Neural cell (in vitro differentiated cells): ENCODE measurements at regions not wholly inside any gene's neighbourhood (a gene's known extent, or its start where the extent isn't known, plus 50 kb on each side); places are given as distances from the start of the nearest gene placed in this dataset.

Source experiments
- H2AFZ ChIP-seq: fragments of 200-600, 300-800 bp; sonication (generic), shearing (Covaris generic); 2 replicates; pipeline ENCODE4 v1.6.0; 2014; ENCODE audit warnings: low read depth, mild to moderate bottlenecking, antibody characterized with exemption, low read length, moderate library complexity
- H3F3A ChIP-seq: fragments of 200-600 bp; shearing (Covaris generic); 2 replicates; pipeline ENCODE4 v1.6.1; 2016; ENCODE audit warnings: mild to moderate bottlenecking, moderate library complexity, mixed read lengths, antibody characterized with exemption, low read length; ENCODE audit not compliant: insufficient read depth, poor library complexity, severe bottlenecking
- H3K27ac ChIP-seq: fragments of 200-600, 300-800 bp; sonication (generic), shearing (Covaris generic); 2 replicates; pipeline ENCODE4 v1.5.1; 2014; ENCODE audit warnings: mild to moderate bottlenecking, low read length, moderate library complexity
- H3K27me3 ChIP-seq: fragments of 300-800, 200-600 bp; sonication (generic), shearing (Covaris generic); 2 replicates; pipeline ENCODE4 v1.6.0; 2014; ENCODE audit warnings: mild to moderate bottlenecking, low read depth, low read length, moderate library complexity; ENCODE audit not compliant: insufficient read depth
- H3K36me3 ChIP-seq: fragments of 300-800, 200-600 bp; sonication (generic), shearing (Covaris generic); 2 replicates; pipeline ENCODE4 v1.5.1; 2014; ENCODE audit warnings: mild to moderate bottlenecking, antibody characterized with exemption, low read length, moderate library complexity; ENCODE audit not compliant: insufficient read depth
- H3K4me2 ChIP-seq: fragments of 300-800, 200-600 bp; sonication (generic), shearing (Covaris generic); 2 replicates; pipeline ENCODE4 v1.6.0; 2014; ENCODE audit warnings: mild to moderate bottlenecking, low read length
- H3K4me3 ChIP-seq: fragments of 300-800, 200-600 bp; sonication (generic), shearing (Covaris generic); 2 replicates; pipeline ENCODE4 v1.5.1; 2014; ENCODE audit warnings: mild to moderate bottlenecking, low read length, moderate library complexity
- H3K79me2 ChIP-seq: fragments of 200-600 bp; shearing (Covaris generic); replicated peaks from 2 replicates; pipeline ENCODE4 v1.6.0; 2014; ENCODE audit warnings: mild to moderate bottlenecking, low read length, moderate library complexity; ENCODE audit not compliant: insufficient read depth
- H3K9ac ChIP-seq: fragments of 300-800, 200-600 bp; sonication (generic), shearing (Covaris generic); 2 replicates; pipeline ENCODE4 v1.6.1; 2016; ENCODE audit warnings: mild to moderate bottlenecking, low read length, mixed read lengths
- H3K9me2 ChIP-seq: fragments of 200-600 bp; shearing (Covaris generic); 2 replicates; pipeline ENCODE4 v1.6.1; 2016; ENCODE audit warnings: mild to moderate bottlenecking, low read length, mixed read lengths; ENCODE audit not compliant: insufficient read depth
- H3K9me3 ChIP-seq: fragments of 200-600, 300-800 bp; sonication (generic), shearing (Covaris generic); 2 replicates; pipeline ENCODE4 v1.6.1; 2016; ENCODE audit warnings: mild to moderate bottlenecking, mixed run types, low read length, moderate library complexity, mixed read lengths
- H4K20me1 ChIP-seq: fragments of 200-600 bp; shearing (Covaris generic); 2 replicates; pipeline ENCODE4 v1.6.1; 2016; ENCODE audit warnings: mild to moderate bottlenecking, mixed run types; ENCODE audit not compliant: insufficient read depth
- CTCF ChIP-seq: fragments of 450-650 bp; IDR thresholded peaks from 2 replicates; pipeline ENCODE4 v1.5.1; 2014; ENCODE audit warnings: antibody characterized with exemption, mild to moderate bottlenecking, moderate library complexity; ENCODE audit not compliant: poor library complexity, severe bottlenecking
- EP300 ChIP-seq: fragments of 450-650 bp; conservative IDR thresholded peaks from 2 replicates; pipeline ENCODE4 v1.6.1; 2014; ENCODE audit warnings: antibody characterized with exemption, mild to moderate bottlenecking, moderate library complexity; ENCODE audit not compliant: poor library complexity, severe bottlenecking
- EZH2 ChIP-seq: fragments of 200-600, 300-800 bp; shearing (Covaris generic), sonication (generic); IDR thresholded peaks from 2 replicates; pipeline ENCODE4 v1.6.1; 2014; ENCODE audit warnings: antibody characterized with exemption, low read length, borderline replicate concordance, mild to moderate bottlenecking; ENCODE audit not compliant: insufficient read depth, poor library complexity, severe bottlenecking
- MXI1 ChIP-seq: fragments of 450-650 bp; conservative IDR thresholded peaks from 2 replicates; pipeline ENCODE4 v1.6.1; 2014; ENCODE audit warnings: antibody characterized with exemption, mild to moderate bottlenecking; ENCODE audit not compliant: poor library complexity, severe bottlenecking
- POLR2AphosphoS5 ChIP-seq: IDR thresholded peaks from 2 replicates; pipeline ENCODE4 v1.6.1; 2012
- RAD21 ChIP-seq: fragments of 450-650 bp; conservative IDR thresholded peaks from 2 replicates; pipeline ENCODE4 v1.6.1; 2014; ENCODE audit warnings: antibody characterized with exemption, mild to moderate bottlenecking, moderate library complexity
- REST ChIP-seq: IDR thresholded peaks from 2 replicates; pipeline ENCODE4 v1.6.1; 2012; ENCODE audit warnings: borderline replicate concordance
- SMC3 ChIP-seq: fragments of 450-650 bp; conservative IDR thresholded peaks from 2 replicates; pipeline ENCODE4 v1.6.1; 2014; ENCODE audit warnings: antibody characterized with exemption, mild to moderate bottlenecking, moderate library complexity; ENCODE audit not compliant: poor library complexity
- TAF1 ChIP-seq: IDR thresholded peaks from 2 replicates; pipeline ENCODE4 v1.6.1; 2012; ENCODE audit warnings: low read depth

- Histone ChIP-seq H3K27me3 (no peaks in the 10 kb centered on the region), H3K4me3 (no peak overlapping the region), H3K9me2 (no peaks in the 10 kb centered on the region), H4K20me1 (peaks cover 24% of the 10 kb centered on the region), H3K4me2 (no peak overlapping the region), H3F3A (no peaks in the 10 kb centered on the region), H3K27ac (no peak overlapping the region), H3K79me2 (peaks cover 96% of the 10 kb centered on the region), H3K9ac (no peak overlapping the region), H2AFZ (no peak overlapping the region), H3K9me3 (no peaks in the 10 kb centered on the region), H3K36me3 (no peaks in the 10 kb centered on the region)
- TF ChIP-seq CTCF (no peak), EP300 (no peak), EZH2 (no peak), REST (no peak), SMC3 (no peak), RAD21 (no peak), TAF1 (no peak), POLR2AphosphoS5 (no peak), MXI1 (no peak)
Observed at GRCh38 chr3:72388644-72389043, 459.6 kb downstream of the SHQ1 start.

GRCh38 chr3:72388117-72388516 lies 460.1 kb downstream of the SHQ1 start:
- Histone ChIP-seq H3K4me2 (no peak overlapping the region), H4K20me1 (peaks cover 24% of the 10 kb centered on the region), H3K9me3 (no peaks in the 10 kb centered on the region), H3K9me2 (no peaks in the 10 kb centered on the region), H3K9ac (no peak overlapping the region), H3K4me3 (no peak overlapping the region), H2AFZ (no peak overlapping the region), H3K79me2 (peaks cover 96% of the 10 kb centered on the region), H3K27ac (no peak overlapping the region), H3F3A (no peaks in the 10 kb centered on the region), H3K27me3 (no peaks in the 10 kb centered on the region), H3K36me3 (no peaks in the 10 kb centered on the region)
- TF ChIP-seq EZH2 (no peak), CTCF (no peak), RAD21 (no peak), SMC3 (no peak), POLR2AphosphoS5 (no peak)
